T-cell (primary cell): ENCODE measurements at regions not wholly inside any gene's neighbourhood (a gene's known extent, or its start where the extent isn't known, plus 50 kb on each side); places are given as distances from the start of the nearest gene placed in this dataset.

ENCODE experiments used
- ATAC-seq, 4 experiments: fragments of 200-7000 bp in 3 of 4; fragments of 150-1000 bp in 1 of 4; cut with Tn5 transposase; replicated peaks in 1 of 4; 1 replicate in 3 of 4; 2 replicates in 1 of 4; pipeline ENCODE4 v1.10.0; 2021; ENCODE audit warnings: moderate library complexity in 3 of 4, mild to moderate bottlenecking in 2 of 4, moderate number of reproducible peaks in 1 of 4
- CTCF ChIA-PET, 2 donors: fragments of 300-600 bp; sonication (Branson Sonifier 250); formaldehyde crosslinking; loops; one replicate each; lab custom pipeline; 2022; ENCODE audit warnings: antibody characterized with exemption in 2 of 2; lab: Charles Lee
- POLR2A ChIA-PET, 2 donors: fragments of 300-600 bp; sonication (Branson Sonifier 250); formaldehyde crosslinking; loops; one replicate each; lab custom pipeline; 2022; ENCODE audit warnings: antibody characterized with exemption in 2 of 2; lab: Charles Lee
- DNase-seq, 35 experiments: peaks; one replicate each; pipeline versions ENCODE4 v3.0.0 to v3.0.0-alpha.2; 2013 to 2023
- H3K27ac ChIP-seq: one replicate; pipeline ENCODE4 v1.5.1; 2013; ENCODE audit warnings: low read length
- H3K27me3 ChIP-seq, 2 experiments: replicated peaks in 1 of 2; 1 replicate in 1 of 2; 2 replicates in 1 of 2; pipeline versions ENCODE4 v1.6.1 to v1.7.0; 2013; ENCODE audit warnings: low read length in 1 of 2, mixed read lengths in 1 of 2; ENCODE audit not compliant: control insufficient read depth in 2 of 2, insufficient read depth in 2 of 2; ENCODE audit errors: extremely low read depth in 1 of 2
- H3K36me3 ChIP-seq, 2 donors: 1 replicate in 1 of 2; 2 replicates in 1 of 2; pipeline versions ENCODE4 v1.6.1 to v1.7.0; 2013; ENCODE audit warnings: low read length in 1 of 2; ENCODE audit not compliant: control insufficient read depth in 2 of 2, insufficient read depth in 1 of 2; ENCODE audit errors: extremely low read depth in 1 of 2
- H3K4me1 ChIP-seq, 2 experiments: 1 replicate in 1 of 2; 2 replicates in 1 of 2; pipeline versions ENCODE4 v1.6.1 to v1.7.0; 2013; ENCODE audit warnings: low read length in 2 of 2, mixed read lengths in 1 of 2; ENCODE audit not compliant: insufficient read depth in 2 of 2, control insufficient read depth in 1 of 2; ENCODE audit errors: extremely low read depth in 1 of 2
- H3K4me3 ChIP-seq, 2 donors: 1 replicate in 1 of 2; 2 replicates in 1 of 2; pipeline versions ENCODE4 v1.5.1 to v1.7.0; 2013; ENCODE audit warnings: mild to moderate bottlenecking in 2 of 2, low read length in 1 of 2, moderate library complexity in 1 of 2; ENCODE audit not compliant: control insufficient read depth in 1 of 2; ENCODE audit errors: extremely low read depth in 1 of 2
- H3K9me3 ChIP-seq: 2 replicates; pipeline ENCODE4 v1.7.0; 2013
- H3K27ac Mint-ChIP-seq, 2 donors: one replicate each; pipeline ENCODE4 v1.8.0; 2020 to 2021; ENCODE audit warnings: mild to moderate bottlenecking in 2 of 2, mixed read lengths in 2 of 2
- H3K27me3 Mint-ChIP-seq, 2 donors: one replicate each; pipeline ENCODE4 v1.8.0; 2021 to 2022; ENCODE audit warnings: mixed read lengths in 2 of 2
- H3K36me3 Mint-ChIP-seq: one replicate; pipeline ENCODE4 v1.8.0; 2021; ENCODE audit warnings: mixed read lengths
- H3K4me1 Mint-ChIP-seq, 3 donors: one replicate each; pipeline ENCODE4 v1.8.0; 2020 to 2022; ENCODE audit warnings: mixed read lengths in 3 of 3, mild to moderate bottlenecking in 1 of 3
- H3K4me3 Mint-ChIP-seq, 3 donors: one replicate each; pipeline ENCODE4 v1.8.0; 2020 to 2022; ENCODE audit warnings: mild to moderate bottlenecking in 3 of 3, mixed read lengths in 3 of 3, moderate library complexity in 3 of 3
- H3K9me3 Mint-ChIP-seq, 3 donors: one replicate each; pipeline ENCODE4 v1.8.0; 2020 to 2022; ENCODE audit warnings: mixed read lengths in 3 of 3
- WGBS: methylation state at CpG from one replicate; pipeline ENCODE4 v1.1.5; 2013; ENCODE audit warnings: missing lambda C conversion rate; ENCODE audit not compliant: insufficient coverage; 5-methylcytosine and 5-hydroxymethylcytosine counted together

- no peaks in the 10 kb centered on the region for H3K36me3 Mint-ChIP-seq
- H3K9me3 Mint-ChIP-seq: no peaks in the 10 kb centered on the region
- peaks cover 0 to 4% of the 10 kb centered on the region in 2 experiments for H3K4me1 ChIP-seq
- H3K27ac ChIP-seq: no peak overlapping the region
- H3K27me3 ChIP-seq: peaks cover 0 to 20% of the 10 kb centered on the region in 2 experiments
- ChIA-PET POLR2A (no interaction called here), CTCF (no interaction called here)
- no peak overlapping the region for H3K4me3 Mint-ChIP-seq
- H3K27ac Mint-ChIP-seq: no peak overlapping the region
- ATAC-seq: no peak
- no peak for DNase-seq
- WGBS: 84% methylated on average over 4 of the region's 10 CpGs
- H3K36me3 ChIP-seq: no peaks in the 10 kb centered on the region
- H3K9me3 ChIP-seq: no peaks in the 10 kb centered on the region
- H3K4me3 ChIP-seq: no peak overlapping the region
- peaks cover 22 to 34% of the 10 kb centered on the region in 2 donors for H3K27me3 Mint-ChIP-seq
- peaks cover 6 to 7% (median 7%) of the 10 kb centered on the region in 3 donors for H3K4me1 Mint-ChIP-seq
Observed at GRCh38 chr12:30874455-30875321, 51.9 kb upstream of the TSPAN11 start.

GRCh38 chr12:30870491-30871265, 55.9 kb upstream of the TSPAN11 start:
- Mint-ChIP-seq H3K4me3 (no peak overlapping the region), H3K9me3 (peaks cover 0 to 7% (median 3%) of the 10 kb centered on the region in 3 donors), H3K27me3 (peaks cover 12 to 16% of the 10 kb centered on the region in 2 donors), H3K27ac (no peak overlapping the region), H3K4me1 (peaks cover 6 to 7% (median 7%) of the 10 kb centered on the region in 3 donors), H3K36me3 (no peaks in the 10 kb centered on the region)
- peaks cover 0 to 4% of the 10 kb centered on the region in 2 experiments for H3K4me1 ChIP-seq
- no peak overlapping the region for H3K27ac ChIP-seq
- 76% methylated on average over 7 of the region's 7 CpGs for WGBS
- no peaks in the 10 kb centered on the region for H3K36me3 ChIP-seq
- no peak for ATAC-seq
- H3K4me3 ChIP-seq: no peak overlapping the region
- CTCF ChIA-PET: interaction anchor here in 1 of 2 donors (0.5 kb wide), 1 partner anchor 398 kb away, joined by 5 read pairs; no protein-coding TSS in a partner anchor
- POLR2A ChIA-PET: no interaction called here
- peaks cover 3% of the 10 kb centered on the region for H3K9me3 ChIP-seq
- H3K27me3 ChIP-seq: peaks cover 0 to 11% of the 10 kb centered on the region in 2 experiments
- no peak for DNase-seq

GRCh38 chr12:30867415-30867814, 59.1 kb upstream of the TSPAN11 start:
- Mint-ChIP-seq H3K27me3 (peaks cover 8 to 34% of the 10 kb centered on the region in 2 donors), H3K27ac (no peak overlapping the region), H3K4me3 (no peak overlapping the region), H3K4me1 (peaks cover 6 to 7% (median 7%) of the 10 kb centered on the region in 3 donors), H3K9me3 (peaks cover 0 to 7% (median 3%) of the 10 kb centered on the region in 3 donors), H3K36me3 (no peaks in the 10 kb centered on the region)
- Histone ChIP-seq H3K36me3 (no peaks in the 10 kb centered on the region), H3K9me3 (peaks cover 3% of the 10 kb centered on the region), H3K4me1 (peaks cover 0 to 4% of the 10 kb centered on the region in 2 experiments), H3K27ac (no peak overlapping the region), H3K27me3 (peaks cover 0 to 4% of the 10 kb centered on the region in 2 experiments), H3K4me3 (no peak overlapping the region)
- POLR2A ChIA-PET: no interaction called here
- CTCF ChIA-PET: no interaction called here
- DNase-seq: no peak
- no peak for ATAC-seq

GRCh38 chr12:30866256-30866655, 60.3 kb upstream of the TSPAN11 start:
- H3K36me3 Mint-ChIP-seq: no peaks in the 10 kb centered on the region
- Histone ChIP-seq H3K4me1 (peaks cover 0 to 4% of the 10 kb centered on the region in 2 experiments), H3K4me3 (no peak overlapping the region), H3K9me3 (peaks cover 3% of the 10 kb centered on the region), H3K27me3 (peaks cover 0 to 4% of the 10 kb centered on the region in 2 experiments), H3K36me3 (no peaks in the 10 kb centered on the region), H3K27ac (no peak overlapping the region)
- H3K9me3 Mint-ChIP-seq: peaks cover 0 to 7% (median 3%) of the 10 kb centered on the region in 3 donors
- POLR2A ChIA-PET: no interaction called here
- DNase-seq (no peak), ATAC-seq (no peak)
- CTCF ChIA-PET: no interaction called here
- H3K27ac Mint-ChIP-seq: no peak overlapping the region
- H3K4me3 Mint-ChIP-seq: no peak overlapping the region
- WGBS: no CpG with 5 or more reads among the region's 1 CpG
- peaks cover 8 to 34% of the 10 kb centered on the region in 2 donors for H3K27me3 Mint-ChIP-seq
- H3K4me1 Mint-ChIP-seq: peaks cover 6 to 7% (median 7%) of the 10 kb centered on the region in 3 donors

GRCh38 chr12:30863839-30864238, 62.7 kb upstream of the TSPAN11 start:
- no peak overlapping the region for H3K27ac ChIP-seq
- peaks cover 0 to 3% of the 10 kb centered on the region in 2 experiments for H3K27me3 ChIP-seq
- H3K36me3 ChIP-seq: no peaks in the 10 kb centered on the region
- no peaks in the 10 kb centered on the region for H3K4me1 ChIP-seq
- H3K4me1 Mint-ChIP-seq: no peaks in the 10 kb centered on the region
- ATAC-seq (no peak), DNase-seq (no peak)
- H3K9me3 ChIP-seq: peaks cover 3% of the 10 kb centered on the region
- ChIA-PET POLR2A (no interaction called here), CTCF (no interaction called here)
- no peak overlapping the region for H3K27ac Mint-ChIP-seq
- no CpG with 5 or more reads among the region's 2 CpGs for WGBS
- no peak overlapping the region for H3K4me3 Mint-ChIP-seq
- no peak overlapping the region for H3K4me3 ChIP-seq
- peaks cover 7 to 36% of the 10 kb centered on the region in 2 donors for H3K27me3 Mint-ChIP-seq
- no peaks in the 10 kb centered on the region for H3K36me3 Mint-ChIP-seq
- H3K9me3 Mint-ChIP-seq: peaks cover 0 to 7% (median 3%) of the 10 kb centered on the region in 3 donors

GRCh38 chr12:30862486-30862885, 64.1 kb upstream of the TSPAN11 start:
- peaks cover 0 to 7% (median 3%) of the 10 kb centered on the region in 3 donors for H3K9me3 Mint-ChIP-seq
- Histone ChIP-seq H3K9me3 (no peaks in the 10 kb centered on the region), H3K27me3 (peaks cover 0 to 6% of the 10 kb centered on the region in 2 experiments), H3K27ac (no peak overlapping the region), H3K4me1 (no peaks in the 10 kb centered on the region), H3K36me3 (no peaks in the 10 kb centered on the region), H3K4me3 (no peak overlapping the region)
- no peak for DNase-seq
- no peak overlapping the region for H3K4me3 Mint-ChIP-seq
- ChIA-PET CTCF (interaction anchor here (0.6 kb wide), 2 partner anchors 66 to 1738 kb away, joined by 3 to 10 read pairs; no protein-coding TSS in a partner anchor), POLR2A (no interaction called here)
- H3K36me3 Mint-ChIP-seq: no peaks in the 10 kb centered on the region
- H3K27me3 Mint-ChIP-seq: peaks cover 7 to 36% of the 10 kb centered on the region in 2 donors
- no peak overlapping the region for H3K27ac Mint-ChIP-seq
- ATAC-seq: no peak
- 96% methylated on average over 4 of the region's 5 CpGs for WGBS
- no peaks in the 10 kb centered on the region for H3K4me1 Mint-ChIP-seq
